Tibial artery (tissue), 4 donors: ENCODE measurements at regions not wholly inside any gene's neighbourhood (a gene's known extent, or its start where the extent isn't known, plus 50 kb on each side); places are given as distances from the start of the nearest gene placed in this dataset.

Experiments
- DNase-seq, 2 donors: peaks; one replicate each; pipeline ENCODE4 v3.0.0-alpha.2; 2019
- H3K27ac ChIP-seq, 2 donors: fragments of 200-600 bp; sonication (generic) in 1 of 2; 1 replicate in 1 of 2; 2 replicates in 1 of 2; pipeline ENCODE4 v1.5.1; 2018 to 2019; ENCODE audit warnings: mild to moderate bottlenecking in 1 of 2
- H3K27me3 ChIP-seq, 2 donors: fragments of 200-600 bp; sonication (generic) in 1 of 2; one replicate each; pipeline versions ENCODE4 v1.5.1 to v1.6.0; 2016 to 2019
- H3K36me3 ChIP-seq, 3 donors: fragments of 200-600 bp; sonication (generic) in 2 of 3; one replicate each; pipeline ENCODE4 v1.5.1; 2016 to 2019; ENCODE audit warnings: mild to moderate bottlenecking in 2 of 3
- H3K4me1 ChIP-seq, 4 donors: fragments of 200-600 bp; sonication (generic) in 2 of 4; 1 replicate in 3 of 4; 2 replicates in 1 of 4; pipeline ENCODE4 v1.5.1; 2016 to 2019
- H3K4me3 ChIP-seq, 2 donors: fragments of 200-600 bp; sonication (generic) in 1 of 2; 1 replicate in 1 of 2; 2 replicates in 1 of 2; pipeline ENCODE4 v1.5.1; 2018 to 2019; ENCODE audit warnings: mild to moderate bottlenecking in 2 of 2
- H3K9me3 ChIP-seq, 3 donors: fragments of 200-600 bp; sonication (generic) in 1 of 3; one replicate each; pipeline ENCODE4 v1.5.1; 2016 to 2019
- CTCF ChIP-seq, 2 experiments: fragments of 200-600 bp in 1 of 2; fragments of 450-650 bp in 1 of 2; IDR thresholded peaks; one replicate each; pipeline ENCODE4 v1.5.1; 2017 to 2019; ENCODE audit warnings: antibody characterized with exemption in 2 of 2, mild to moderate bottlenecking in 1 of 2, moderate library complexity in 1 of 2
- intact Hi-C: fragments of 100-400 bp; cut with DNase I; formaldehyde crosslinking; loops from one replicate; pipeline ENCODE4 v1.15.0; 2023; ENCODE audit warnings: low total_unique reads

- no peak for TF ChIP-seq CTCF (IDR thresholded peaks at IDR 0.05)
- peaks cover 0 to 26% (median 6%) of the 10 kb centered on the region in 4 donors for H3K4me1 ChIP-seq
- intact Hi-C loops: no loop called here
- no peak overlapping the region for H3K4me3 ChIP-seq
- no peaks in the 10 kb centered on the region for H3K27me3 ChIP-seq
- no peaks in the 10 kb centered on the region for H3K36me3 ChIP-seq
- H3K27ac ChIP-seq: peak overlapping the region in 1 of 2 donors; percentile 25
- DNase-seq: no peak
- H3K9me3 ChIP-seq: no peaks in the 10 kb centered on the region
These were observed 310.4 kb upstream of the ZNF608 start for GRCh38 chr5:125056671-125057485.

- Histone ChIP-seq H3K36me3 (no peaks in the 10 kb centered on the region), H3K4me1 (peaks cover 0 to 26% (median 6%) of the 10 kb centered on the region in 4 donors), H3K27me3 (no peaks in the 10 kb centered on the region), H3K9me3 (no peaks in the 10 kb centered on the region), H3K4me3 (no peak overlapping the region), H3K27ac (no peak overlapping the region)
- no peak for DNase-seq
- intact Hi-C loops: no loop called here
- TF ChIP-seq CTCF (IDR thresholded peaks at IDR 0.05): no peak
These were observed 311.7 kb upstream of the ZNF608 start for GRCh38 chr5:125057912-125058826.

- Histone ChIP-seq H3K9me3 (no peaks in the 10 kb centered on the region), H3K4me1 (peaks cover 0 to 26% (median 6%) of the 10 kb centered on the region in 4 donors), H3K36me3 (no peaks in the 10 kb centered on the region), H3K4me3 (no peak overlapping the region), H3K27ac (no peak overlapping the region), H3K27me3 (no peaks in the 10 kb centered on the region)
- no peak for TF ChIP-seq CTCF (IDR thresholded peaks at IDR 0.05)
- intact Hi-C loops: no loop called here
- no peak for DNase-seq
These were observed 313.0 kb upstream of the ZNF608 start for GRCh38 chr5:125059255-125060002.

GRCh38 chr5:125061726-125062125, 315.3 kb upstream of the ZNF608 start:
- intact Hi-C loops: no loop called here
- H3K27ac ChIP-seq: no peak overlapping the region
- H3K27me3 ChIP-seq: no peaks in the 10 kb centered on the region
- no peak overlapping the region for H3K4me3 ChIP-seq
- no peaks in the 10 kb centered on the region for H3K36me3 ChIP-seq
- H3K4me1 ChIP-seq: peaks cover 0 to 21% (median 3%) of the 10 kb centered on the region in 4 donors
- no peak for TF ChIP-seq CTCF (IDR thresholded peaks at IDR 0.05)
- H3K9me3 ChIP-seq: no peaks in the 10 kb centered on the region
- DNase-seq: no peak

GRCh38 chr5:125064621-125065438, 318.4 kb upstream of the ZNF608 start:
- intact Hi-C loops: no loop called here
- Histone ChIP-seq H3K27ac (no peak overlapping the region), H3K36me3 (no peaks in the 10 kb centered on the region), H3K9me3 (no peaks in the 10 kb centered on the region), H3K4me1 (no peaks in the 10 kb centered on the region), H3K4me3 (no peak overlapping the region), H3K27me3 (no peaks in the 10 kb centered on the region)
- DNase-seq: no peak
- TF ChIP-seq CTCF (IDR thresholded peaks at IDR 0.05): no peak
